Activated naive CD4-positive, alpha-beta T cell treated with anti-CD3 and anti-CD28 coated beads, Interleukin-2, amount 50 U/mL, for 72 hours (primary cell): ENCODE measurements at regions not wholly inside any gene's neighbourhood (a gene's known extent, or its start where the extent isn't known, plus 50 kb on each side); places are given as distances from the start of the nearest gene placed in this dataset.
"Not testable (repeated sequence)": the region's sequence is repeated elsewhere in the genome, so short reads cannot be mapped to it uniquely, and the experiment has no call there.

Experiments
- ATAC-seq, 2 donors: fragments of 150-1000 bp; cut with Tn5 transposase; 2 replicates each; pipeline ENCODE4 v1.10.0; 2021; ENCODE audit warnings: mild to moderate bottlenecking in 2 of 2, moderate library complexity in 2 of 2
- DNase-seq, 2 donors: peaks; one replicate each; pipeline ENCODE4 v3.0.0; 2021 to 2022; ENCODE audit warnings: low spot score in 2 of 2
- H3K27ac Mint-ChIP-seq, 2 donors: one replicate each; pipeline ENCODE4 v1.8.0; 2022; ENCODE audit warnings: mild to moderate bottlenecking in 2 of 2, mixed read lengths in 2 of 2
- H3K36me3 Mint-ChIP-seq, 2 donors: one replicate each; pipeline ENCODE4 v1.8.0; 2022; ENCODE audit warnings: mixed read lengths in 2 of 2
- H3K9me3 Mint-ChIP-seq, 2 donors: one replicate each; pipeline ENCODE4 v1.8.0; 2022; ENCODE audit warnings: mixed read lengths in 2 of 2

DNA sequence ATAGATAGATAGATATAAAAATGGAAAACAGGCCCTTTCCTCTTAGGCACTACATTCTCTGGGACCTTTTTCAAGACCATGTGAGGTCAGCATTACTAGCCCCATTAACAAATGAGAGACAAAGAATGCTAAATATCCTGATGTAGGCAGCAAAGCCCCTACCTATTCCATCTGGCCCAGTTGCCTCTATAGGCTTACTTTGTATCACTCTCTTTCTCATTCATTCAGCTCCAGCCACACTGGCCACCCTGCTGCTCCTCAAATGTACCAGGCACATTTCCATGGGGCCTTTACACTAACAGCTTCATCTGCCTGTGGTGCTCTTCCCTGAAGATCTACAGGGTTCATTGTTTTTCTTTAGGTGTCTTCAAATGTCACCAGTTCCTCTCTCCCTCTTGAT, 156.4 kb downstream of the SPDYE17 start:
- H3K9me3 Mint-ChIP-seq, ATAC-seq, H3K27ac Mint-ChIP-seq, H3K36me3 Mint-ChIP-seq, DNase-seq: not testable (repeated sequence)

DNA sequence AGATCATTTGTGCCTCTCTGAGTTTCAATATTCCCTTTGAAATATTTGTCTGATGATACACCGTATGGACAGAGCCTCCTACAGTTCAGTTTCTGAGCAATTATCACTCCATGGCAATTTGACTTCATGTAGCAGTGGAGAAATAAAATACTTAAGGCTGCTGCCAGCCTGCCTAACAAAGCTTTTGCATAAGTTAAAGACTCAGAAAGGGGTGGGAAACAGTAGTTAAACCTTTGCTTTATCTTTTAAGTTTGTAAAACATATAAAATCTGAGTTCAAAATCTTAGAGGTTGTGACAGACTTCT, 161.7 kb downstream of the SPDYE17 start:
- not testable (repeated sequence) for H3K9me3 Mint-ChIP-seq, H3K36me3 Mint-ChIP-seq, ATAC-seq

DNA sequence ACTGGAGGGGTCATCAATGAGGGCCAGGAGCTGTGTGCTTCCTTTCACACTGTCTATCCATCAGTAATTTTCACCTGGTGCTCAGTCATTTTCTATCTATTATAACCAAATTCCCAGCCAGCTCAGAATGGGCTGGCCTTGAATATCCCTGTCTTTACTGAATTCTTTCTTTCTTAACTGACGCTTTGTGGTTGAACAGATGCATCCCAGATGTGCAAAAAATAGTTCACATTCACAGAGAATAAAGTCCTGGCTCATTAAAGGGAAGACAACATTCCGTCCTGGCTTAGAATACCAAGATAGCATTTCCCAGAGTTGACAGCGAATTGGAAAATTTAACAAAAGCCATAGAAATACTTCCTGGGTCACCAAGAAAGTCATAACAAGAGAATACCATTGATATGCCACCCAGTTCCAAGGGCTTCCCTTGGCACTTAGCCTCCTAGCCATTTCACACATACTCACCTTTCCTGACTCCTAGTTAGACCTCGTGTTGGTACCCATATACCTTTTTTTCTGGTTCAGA, 164.7 kb downstream of the SPDYE17 start:
- not testable (repeated sequence) for H3K36me3 Mint-ChIP-seq, H3K27ac Mint-ChIP-seq, H3K9me3 Mint-ChIP-seq, ATAC-seq, DNase-seq

More for the DNA sequence above, 161.7 kb downstream of the SPDYE17 start:
- not testable (repeated sequence) for DNase-seq, H3K27ac Mint-ChIP-seq

DNA sequence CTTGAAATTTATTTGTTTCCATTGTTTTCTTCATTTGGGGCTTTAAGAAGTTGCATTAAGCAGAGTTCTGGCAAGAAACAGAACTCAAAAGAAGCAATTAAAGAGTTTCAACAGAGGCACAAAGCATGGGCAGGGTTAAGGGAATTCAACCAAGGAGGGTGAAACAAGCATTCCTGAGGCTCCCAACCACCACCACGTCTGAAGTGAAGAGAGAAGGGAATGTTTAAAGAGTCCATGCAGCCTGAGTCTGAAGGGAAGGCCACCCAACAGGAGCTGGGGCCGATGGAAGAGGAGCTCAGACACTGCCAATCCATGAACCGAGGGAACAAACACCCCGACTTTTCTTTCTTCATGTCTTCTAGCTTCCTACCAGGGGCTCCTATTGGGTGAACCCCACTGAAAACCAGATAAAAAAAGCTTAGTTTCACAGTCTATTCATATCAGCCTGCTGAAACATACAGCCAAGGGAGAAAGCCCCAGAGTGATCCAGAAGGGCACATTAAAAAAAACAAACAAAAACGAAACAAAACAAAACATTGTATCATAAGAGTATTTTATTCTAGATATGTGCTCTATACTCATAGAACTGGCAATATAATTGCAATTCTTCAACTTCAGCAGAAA, 168.9 kb downstream of the SPDYE17 start:
- not testable (repeated sequence) for H3K9me3 Mint-ChIP-seq, ATAC-seq, H3K27ac Mint-ChIP-seq, H3K36me3 Mint-ChIP-seq, DNase-seq

DNA sequence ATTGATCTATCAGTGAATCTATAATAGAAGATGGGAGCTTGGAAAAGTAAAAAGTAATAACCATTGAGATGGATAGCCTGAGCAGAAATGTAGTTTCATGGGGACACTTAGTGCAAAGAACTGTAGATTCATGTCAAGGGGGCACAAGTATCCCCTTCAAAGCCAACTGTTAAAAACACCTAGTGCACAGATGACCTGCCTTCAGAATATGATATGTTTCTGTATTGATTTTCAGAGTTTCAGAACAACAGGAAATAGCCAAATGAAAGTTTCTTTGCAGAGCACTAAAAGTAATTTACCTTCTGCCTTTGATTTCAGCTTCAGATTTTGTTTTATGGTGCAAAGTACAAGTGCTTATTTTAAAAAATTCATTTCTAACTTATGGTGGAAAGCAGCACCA, 169.9 kb downstream of the SPDYE17 start:
- DNase-seq, H3K9me3 Mint-ChIP-seq, H3K27ac Mint-ChIP-seq, H3K36me3 Mint-ChIP-seq: not testable (repeated sequence)
- peak in 1 of 2 donors; percentile 28 for ATAC-seq

DNA sequence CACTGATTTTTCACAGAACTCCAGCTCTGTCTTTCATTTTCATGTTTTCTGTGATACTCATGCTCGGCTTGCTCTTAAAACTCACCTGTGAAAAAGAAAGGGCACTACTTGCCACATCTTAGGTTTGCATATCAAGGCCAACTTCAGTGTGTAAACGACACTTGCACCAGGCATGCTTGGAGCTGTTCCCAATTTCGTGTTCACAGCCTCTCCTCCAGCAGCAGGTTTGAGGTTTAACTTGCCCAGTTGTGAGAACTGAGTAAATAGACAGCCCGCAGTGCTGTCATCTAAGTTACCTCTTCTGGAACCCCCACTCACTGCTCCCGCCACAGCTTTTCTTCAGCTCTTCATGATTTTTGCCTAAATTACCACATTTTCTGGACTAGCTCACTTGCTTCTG, 172.2 kb downstream of the SPDYE17 start:
- not testable (repeated sequence) for DNase-seq, H3K27ac Mint-ChIP-seq, H3K9me3 Mint-ChIP-seq, ATAC-seq, H3K36me3 Mint-ChIP-seq

DNA sequence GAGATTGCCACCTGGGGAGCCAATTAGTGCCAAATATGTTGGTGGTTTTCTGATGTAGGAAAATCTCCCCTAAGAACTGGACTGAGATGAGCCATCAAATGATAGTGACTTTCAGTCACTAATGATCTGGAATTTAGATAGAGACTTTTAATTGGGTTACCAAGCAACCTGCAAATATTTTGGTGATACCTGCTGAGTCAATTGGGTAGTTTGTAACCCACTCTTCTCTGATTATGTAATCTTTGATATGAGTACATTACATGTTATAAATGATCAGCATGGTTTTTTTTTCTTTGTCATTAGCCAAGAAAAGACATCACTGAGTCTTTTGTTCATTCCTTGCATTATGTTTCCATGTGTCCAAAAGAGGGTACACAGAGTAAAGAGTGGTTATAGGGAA, 177.5 kb downstream of the SPDYE17 start:
- H3K9me3 Mint-ChIP-seq, DNase-seq, H3K27ac Mint-ChIP-seq, H3K36me3 Mint-ChIP-seq: not testable (repeated sequence)
- ATAC-seq: peak in 1 of 2 donors; percentile 80

DNA sequence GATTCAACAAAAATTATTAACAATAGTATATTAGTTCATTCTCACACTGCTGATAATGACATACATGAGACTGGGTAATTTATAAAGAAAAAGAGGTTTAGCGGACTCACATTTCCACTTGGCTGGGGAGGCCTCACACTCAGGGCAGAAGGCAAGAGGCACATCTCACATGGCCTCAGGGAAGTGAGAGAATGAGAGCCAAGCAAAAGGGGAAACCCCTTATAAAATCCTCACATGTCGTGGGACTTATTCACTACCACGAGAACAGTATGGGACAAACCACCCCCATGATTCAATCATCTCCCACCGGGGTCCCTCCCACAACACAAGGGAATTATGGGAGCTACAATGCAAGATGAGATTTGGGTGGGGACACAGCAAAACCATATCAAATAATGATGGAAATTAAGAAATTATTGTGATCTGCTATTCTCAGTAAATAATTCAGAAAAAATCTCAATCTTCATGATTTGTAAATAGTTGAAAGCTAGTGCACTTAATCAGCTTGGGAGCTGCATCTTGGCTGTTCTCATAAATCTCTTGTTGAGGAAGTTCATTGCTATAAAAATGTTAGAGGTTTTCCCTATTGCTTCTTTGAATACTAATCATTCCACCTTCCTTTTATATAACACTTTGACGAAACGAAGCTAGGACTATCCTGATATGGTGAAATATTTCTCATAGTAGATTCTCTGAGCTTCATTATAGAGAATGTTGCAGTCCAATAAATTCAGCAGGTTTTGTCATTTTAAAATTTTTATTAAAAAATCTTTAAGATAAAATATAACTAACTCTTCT, 179.2 kb downstream of the SPDYE17 start:
- DNase-seq, H3K36me3 Mint-ChIP-seq, H3K27ac Mint-ChIP-seq, ATAC-seq, H3K9me3 Mint-ChIP-seq: not testable (repeated sequence)

DNA sequence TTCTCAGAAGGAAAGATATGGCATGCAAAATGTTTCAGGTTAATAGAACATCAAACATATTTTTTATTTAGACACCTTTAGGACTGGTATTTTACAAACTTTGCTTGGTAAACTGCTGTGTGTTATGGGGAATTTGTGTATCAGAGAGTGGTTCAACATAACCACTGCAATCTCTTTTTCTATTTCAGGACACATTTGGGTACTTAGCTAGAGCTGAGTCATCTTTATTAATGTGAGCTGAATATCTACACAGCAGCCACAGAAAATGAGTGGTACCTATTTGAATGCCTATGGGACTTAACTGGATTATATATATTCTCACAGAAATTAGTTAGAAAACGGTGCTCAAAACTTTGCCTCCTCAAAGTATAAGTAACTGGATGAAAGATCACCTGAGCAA, 179.8 kb downstream of the SPDYE17 start:
- DNase-seq, ATAC-seq, H3K9me3 Mint-ChIP-seq, H3K27ac Mint-ChIP-seq, H3K36me3 Mint-ChIP-seq: not testable (repeated sequence)

DNA sequence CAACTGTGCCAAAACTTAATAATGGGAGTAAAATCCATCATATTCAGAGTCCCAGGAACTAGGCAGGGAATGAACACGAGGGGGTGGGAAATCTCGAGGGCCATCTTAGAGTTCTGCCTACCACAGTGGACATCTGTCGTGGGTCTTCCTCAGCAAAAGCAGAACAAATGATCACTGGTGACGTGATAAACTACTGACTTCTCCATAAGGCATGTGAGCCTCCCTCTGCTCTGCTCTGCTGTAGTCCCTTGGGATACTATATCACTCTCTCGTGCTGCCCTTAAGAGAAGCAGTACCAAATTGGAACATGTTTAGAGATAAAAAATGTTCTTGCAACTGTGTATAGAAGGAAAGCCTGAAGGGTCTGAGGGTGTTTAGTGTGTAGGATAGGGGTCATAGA, 180.5 kb downstream of the SPDYE17 start:
- not testable (repeated sequence) for H3K27ac Mint-ChIP-seq, H3K9me3 Mint-ChIP-seq, ATAC-seq, DNase-seq, H3K36me3 Mint-ChIP-seq

DNA sequence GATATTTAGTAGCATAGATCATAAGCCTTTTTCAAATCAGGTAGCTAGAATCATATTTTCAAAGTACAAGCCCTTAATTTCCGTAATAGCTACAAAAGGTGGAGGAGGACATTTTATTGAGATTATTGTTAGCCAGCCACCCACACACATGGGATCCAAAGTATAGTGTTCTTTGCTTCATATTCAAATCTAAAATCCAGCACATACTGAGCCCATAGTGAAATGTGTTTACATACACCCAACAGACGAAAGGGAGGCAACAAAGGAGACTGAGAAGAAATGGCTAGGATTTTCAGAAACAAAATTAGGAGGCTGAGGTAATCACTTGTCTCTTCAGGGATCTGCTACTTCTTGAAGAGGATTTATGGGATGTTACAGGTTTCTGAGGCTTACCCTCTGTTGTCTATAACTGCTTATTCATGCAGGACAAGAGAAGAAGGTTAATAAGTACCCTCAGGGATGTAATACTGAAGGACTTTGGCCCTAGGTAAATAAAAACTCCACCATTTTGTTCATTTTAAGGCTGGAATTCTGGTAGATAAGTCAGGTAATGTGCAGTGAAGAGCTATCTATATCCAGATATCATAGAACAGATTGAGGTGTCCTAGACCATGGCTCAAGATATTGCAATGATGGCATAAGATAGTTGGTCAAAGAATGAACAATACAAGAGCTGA, 182.1 kb downstream of the SPDYE17 start:
- not testable (repeated sequence) for ATAC-seq, DNase-seq, H3K9me3 Mint-ChIP-seq, H3K27ac Mint-ChIP-seq, H3K36me3 Mint-ChIP-seq

DNA sequence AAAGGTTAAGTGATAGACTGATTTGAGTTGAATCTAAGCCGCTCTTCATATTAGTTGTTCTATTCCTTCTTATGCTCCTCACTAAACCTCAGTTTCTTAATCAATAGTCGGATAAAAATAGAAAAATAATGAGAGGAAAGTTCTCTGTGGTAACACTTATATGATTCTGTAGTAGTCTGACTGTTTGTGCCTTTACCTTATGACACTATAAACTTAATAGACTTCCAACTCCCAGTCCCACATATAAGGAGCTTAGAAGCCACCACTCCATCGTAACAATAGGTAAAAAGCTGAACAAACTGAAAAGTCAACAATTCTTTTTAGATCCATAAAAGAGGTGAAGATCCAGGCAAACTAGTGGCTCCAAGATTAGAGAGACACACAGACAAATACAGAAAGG, 192.3 kb downstream of the SPDYE17 start:
- H3K27ac Mint-ChIP-seq: peak overlapping the region in 1 of 2 donors; percentile 38
- not testable (repeated sequence) for H3K9me3 Mint-ChIP-seq, DNase-seq, ATAC-seq, H3K36me3 Mint-ChIP-seq

DNA sequence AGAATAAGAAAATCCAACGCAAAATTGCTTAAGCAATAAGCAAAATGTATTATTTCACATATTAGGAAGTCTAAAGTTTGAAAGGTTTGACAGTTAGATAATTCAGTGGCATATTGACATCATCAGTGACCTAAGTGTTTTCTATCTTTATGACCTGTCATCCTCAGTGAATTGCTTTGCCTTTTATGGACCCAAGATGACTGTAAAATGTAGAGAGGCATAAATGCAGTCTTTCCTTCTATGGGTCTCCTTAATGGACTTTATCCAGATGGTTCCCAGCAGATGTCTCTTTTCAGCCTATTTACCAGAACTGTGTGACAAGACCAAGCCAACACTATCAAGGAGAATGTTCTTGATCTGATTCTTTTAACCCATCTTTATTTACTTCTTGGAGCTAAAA, 192.9 kb downstream of the SPDYE17 start:
- H3K27ac Mint-ChIP-seq, ATAC-seq: not testable (repeated sequence)

DNA sequence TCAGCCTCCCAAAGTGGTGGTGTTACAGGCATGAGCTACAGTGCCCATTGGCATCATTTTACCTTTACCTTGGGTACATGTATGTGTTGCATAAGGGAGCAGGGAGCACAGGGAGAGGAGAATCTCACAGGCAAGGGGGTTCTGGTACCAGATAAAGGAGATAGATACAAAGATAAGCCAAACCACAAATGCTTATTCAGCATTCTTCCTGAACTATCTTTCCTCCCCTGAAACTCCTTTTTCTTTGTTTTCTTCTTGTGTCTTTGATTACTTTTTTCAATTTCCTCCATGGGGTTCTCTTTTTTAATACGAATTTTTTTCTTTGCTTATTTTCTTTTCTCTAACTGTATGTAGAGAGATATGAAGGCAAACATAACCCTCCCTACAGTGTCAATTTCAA, 193.8 kb downstream of the SPDYE17 start:
- DNase-seq, H3K36me3 Mint-ChIP-seq, H3K27ac Mint-ChIP-seq, ATAC-seq, H3K9me3 Mint-ChIP-seq: not testable (repeated sequence)

More for the DNA sequence above, 192.9 kb downstream of the SPDYE17 start:
- not testable (repeated sequence) for H3K36me3 Mint-ChIP-seq, DNase-seq, H3K9me3 Mint-ChIP-seq

DNA sequence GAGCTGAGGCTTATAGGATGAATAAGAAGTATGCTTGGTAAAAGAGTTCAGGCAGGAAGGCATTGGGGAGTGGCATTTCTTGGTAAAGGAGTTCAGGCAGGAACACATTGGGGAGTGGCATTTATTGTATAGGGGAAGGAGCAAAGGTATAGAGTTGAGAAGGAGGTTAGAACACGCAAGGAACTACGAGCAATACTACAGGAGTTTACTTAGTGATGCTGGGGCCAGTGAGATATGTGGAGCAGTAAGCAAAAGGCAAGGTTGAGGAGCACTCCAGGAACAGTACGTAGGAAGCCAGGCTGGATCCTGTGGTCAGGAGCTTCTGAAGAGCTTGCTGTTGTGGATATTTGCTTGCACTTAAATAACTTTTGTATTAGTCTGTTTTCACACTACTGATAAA, 202.2 kb upstream of the POMZP3 start:
- H3K27ac Mint-ChIP-seq, ATAC-seq, H3K9me3 Mint-ChIP-seq, DNase-seq, H3K36me3 Mint-ChIP-seq: not testable (repeated sequence)

DNA sequence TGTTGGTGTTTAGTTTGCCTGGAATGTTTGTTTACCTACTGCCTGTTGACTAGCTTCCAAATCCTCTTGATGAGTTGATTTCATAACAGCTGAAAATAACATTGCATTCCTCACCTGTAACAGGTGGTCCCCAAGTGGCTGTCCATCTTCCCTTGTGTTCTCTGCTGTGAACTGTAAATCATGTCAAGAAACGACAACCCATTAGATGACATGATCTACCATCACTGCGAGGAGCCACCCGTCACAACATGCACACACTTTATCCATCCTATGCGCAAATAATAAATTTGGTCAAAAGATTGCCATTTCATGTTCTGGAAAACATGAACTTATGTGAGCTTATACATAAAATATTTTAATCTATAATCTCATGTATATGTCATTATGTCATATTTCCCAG, 199.1 kb upstream of the POMZP3 start:
- not testable (repeated sequence) for DNase-seq

DNA sequence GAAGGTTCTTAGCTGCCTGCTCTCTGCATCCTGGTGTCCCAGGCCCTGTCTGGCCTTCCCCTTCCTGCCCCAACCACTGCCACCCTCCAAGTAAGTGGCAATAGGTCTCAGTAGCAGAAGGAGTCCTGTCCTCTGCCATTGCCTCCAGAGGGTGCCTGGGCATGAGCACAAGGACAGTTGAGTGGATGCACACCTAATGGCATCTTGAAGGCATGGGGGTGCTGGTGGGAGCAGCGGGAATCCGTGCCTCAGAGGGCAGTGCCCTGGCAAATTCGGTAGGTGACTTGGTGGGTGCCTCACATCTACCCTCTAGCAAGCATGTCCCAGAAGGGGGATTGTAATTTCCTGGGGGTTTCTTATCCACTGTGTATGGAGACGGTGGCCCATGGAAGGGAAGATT, 182.8 kb upstream of the POMZP3 start:
- not testable (repeated sequence) for H3K9me3 Mint-ChIP-seq, H3K36me3 Mint-ChIP-seq, DNase-seq, ATAC-seq, H3K27ac Mint-ChIP-seq

More for the DNA sequence above, 199.1 kb upstream of the POMZP3 start:
- not testable (repeated sequence) for H3K36me3 Mint-ChIP-seq, ATAC-seq, H3K27ac Mint-ChIP-seq, H3K9me3 Mint-ChIP-seq
